ENCODE measurements at regions not wholly inside any gene's neighbourhood (a gene's known extent, or its start where the extent isn't known, plus 50 kb on each side); places are given as distances from the start of the nearest gene placed in this dataset.
"Not testable (repeated sequence)": the region's sequence is repeated elsewhere in the genome, so short reads cannot be mapped to it uniquely, and the experiment has no call there.

DNA sequence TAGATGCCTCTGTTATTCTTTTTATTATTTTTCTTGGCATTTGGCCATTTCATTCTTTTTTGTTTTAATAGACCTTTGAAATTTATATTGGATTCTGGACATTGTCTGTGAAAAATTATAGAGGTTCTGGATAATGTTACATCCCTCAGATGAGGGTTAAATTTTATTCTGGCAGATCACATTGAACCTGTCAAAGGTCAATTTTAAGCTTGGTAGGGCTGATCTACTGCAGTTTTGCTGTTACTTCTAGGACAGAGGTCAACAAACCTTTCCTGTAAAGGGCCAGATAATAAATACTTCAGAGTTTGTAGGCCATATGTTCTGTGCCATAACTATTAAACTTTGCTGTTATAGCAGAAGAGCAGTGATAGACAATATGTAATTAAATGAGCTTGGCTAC lies 318.9 kb upstream of the DPPA4 start:
- no peak for DNase-seq (ENCODE audit: low spot score)

DNA sequence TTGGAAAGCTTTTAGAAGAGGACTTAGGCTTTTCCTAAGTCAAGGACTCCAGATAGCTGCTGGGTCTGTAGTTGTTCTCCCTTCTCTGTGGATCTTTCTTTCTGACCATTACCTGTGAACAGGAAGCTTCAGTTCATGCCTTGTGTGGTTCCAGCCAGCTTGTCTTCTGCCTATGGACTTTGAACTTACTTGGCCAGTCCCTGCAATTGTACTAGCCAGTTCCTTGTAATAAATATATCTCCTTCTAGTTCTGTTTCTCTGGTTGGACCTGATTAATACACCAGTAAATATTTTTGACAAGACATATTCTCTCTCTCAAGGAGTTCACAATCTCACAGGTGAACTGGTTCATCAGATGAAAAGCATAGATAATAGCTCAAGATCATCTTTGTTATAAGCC lies 341.3 kb upstream of the DPPA4 start:
- DNase-seq (ENCODE audit: low spot score): no peak

DNA sequence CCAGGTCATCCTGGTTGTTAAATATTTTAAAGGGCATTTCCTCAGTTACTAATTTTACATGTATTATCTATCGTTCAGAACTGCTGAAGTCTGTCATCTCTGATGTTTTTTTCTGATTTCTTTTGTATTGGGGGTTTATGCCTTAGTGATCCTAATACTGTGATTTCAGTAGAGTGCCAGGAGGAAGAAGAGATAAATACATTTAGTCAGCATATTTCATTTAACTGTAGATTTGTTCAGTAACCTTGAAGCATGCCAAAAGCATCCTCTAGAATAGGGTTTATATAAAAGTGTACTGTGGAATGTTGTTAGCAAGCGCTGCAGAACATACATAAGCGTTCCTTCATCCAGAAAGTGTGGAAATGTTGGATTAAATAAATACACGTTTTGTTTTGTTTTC lies 342.3 kb upstream of the DPPA4 start:
- no peak for DNase-seq (ENCODE audit: low spot score)

DNA sequence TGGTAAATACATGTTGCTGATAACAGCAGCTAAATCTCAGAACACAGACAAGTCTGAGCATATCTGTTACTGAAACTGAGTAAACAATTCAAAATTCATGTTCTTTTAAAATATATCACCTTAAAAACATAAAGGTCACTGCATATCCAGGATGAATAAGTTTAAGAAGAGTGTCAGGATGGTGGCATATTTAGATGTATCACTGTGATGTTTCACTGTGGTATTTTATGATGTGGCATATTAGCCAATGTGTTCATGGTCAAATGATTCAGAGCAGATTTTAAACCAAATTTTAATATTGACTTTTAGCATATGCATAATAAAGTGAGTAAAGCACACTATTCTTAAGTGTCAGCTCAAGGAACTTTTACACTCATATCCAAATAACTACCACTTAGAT lies 346.4 kb upstream of the DPPA4 start:
- no peak for DNase-seq (ENCODE audit: low spot score)

DNA sequence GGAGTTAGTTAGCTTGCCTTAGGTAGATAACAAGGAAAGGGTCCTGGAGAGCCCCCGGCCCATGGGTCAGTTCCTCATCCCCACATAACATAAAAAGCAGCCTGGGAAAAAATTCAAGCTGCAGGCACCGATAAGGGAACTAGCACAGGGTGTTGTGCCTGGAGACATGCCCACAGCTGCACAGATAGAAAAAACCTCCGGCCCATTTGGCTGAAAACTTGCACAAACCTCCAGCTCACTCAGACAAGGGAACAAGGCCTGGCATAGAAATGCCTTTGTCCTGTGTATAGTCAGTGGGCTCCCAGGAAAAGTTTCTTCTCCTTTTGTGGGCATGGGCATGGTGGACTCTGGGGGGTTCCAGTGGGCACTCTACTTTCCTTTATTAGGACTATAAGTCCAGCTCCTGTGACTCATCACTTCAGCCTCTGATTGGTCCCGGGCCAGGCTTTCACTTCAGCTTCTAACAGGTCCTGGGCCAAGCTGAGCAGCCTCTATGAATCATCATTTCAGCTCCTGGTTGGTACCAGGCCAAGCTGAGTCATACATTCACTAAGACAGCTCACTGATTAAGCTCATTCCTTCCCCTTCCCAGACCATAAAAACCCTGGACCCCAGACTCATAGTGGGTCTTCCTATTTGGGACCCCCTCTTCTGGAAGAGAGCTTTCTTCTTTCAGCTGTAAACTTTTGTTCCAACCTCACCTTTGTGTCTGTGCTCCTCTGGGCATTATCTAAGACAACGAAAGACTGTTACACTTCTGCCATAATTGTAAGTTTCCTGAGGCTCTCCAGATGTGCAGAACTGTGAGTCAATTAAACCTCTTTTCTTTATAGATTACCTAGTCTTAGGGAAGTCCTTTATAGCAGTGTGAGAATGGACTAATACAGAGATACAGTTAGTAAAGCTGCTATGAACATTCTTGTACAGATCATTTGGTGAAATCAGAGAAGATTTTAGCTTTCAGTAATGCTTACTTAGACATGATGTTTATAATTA lies 348.0 kb upstream of the DPPA4 start:
- peak; percentile 89 for DNase-seq (ENCODE audit: low spot score)

DNA sequence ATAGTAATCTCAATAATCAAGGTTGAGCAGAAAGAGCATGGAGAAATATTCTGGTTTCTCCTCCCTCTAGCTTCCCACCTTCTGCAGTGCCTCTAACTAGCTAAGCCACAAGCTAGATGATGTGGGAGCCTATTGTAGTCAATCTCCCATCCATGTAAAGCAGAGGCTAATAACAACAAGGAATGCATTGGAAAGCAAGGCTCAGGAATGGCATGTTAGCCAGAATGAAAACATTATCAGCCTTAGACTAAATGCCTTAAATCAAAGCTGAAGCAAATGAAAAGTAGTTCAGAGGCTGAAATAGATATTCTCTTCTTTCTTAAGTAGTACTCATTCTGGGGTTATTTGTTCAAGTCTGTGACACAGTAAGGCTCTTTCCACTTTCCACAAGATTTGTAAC lies 350.3 kb upstream of the DPPA4 start:
- no peak for DNase-seq (ENCODE audit: low spot score)

DNA sequence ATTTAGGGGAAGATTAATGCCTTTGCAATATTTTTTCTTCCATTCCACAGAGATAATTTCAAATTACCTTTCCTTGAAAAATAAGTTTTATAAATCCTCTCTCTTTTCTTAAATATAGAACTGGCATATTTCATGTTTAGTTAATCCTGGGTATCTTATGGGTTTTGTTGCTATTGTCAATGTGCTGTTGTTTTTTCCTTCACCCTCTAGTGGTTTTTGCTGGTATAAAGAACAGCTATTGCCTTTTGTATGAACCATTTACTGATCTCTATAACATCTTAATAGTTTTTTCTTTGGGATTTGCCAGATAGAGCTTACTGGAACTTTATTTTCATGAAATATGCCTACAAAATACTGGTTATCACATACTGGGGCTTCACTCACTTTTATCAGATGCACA lies 359.6 kb upstream of the DPPA4 start:
- DNase-seq (ENCODE audit: low spot score): no peak

DNA sequence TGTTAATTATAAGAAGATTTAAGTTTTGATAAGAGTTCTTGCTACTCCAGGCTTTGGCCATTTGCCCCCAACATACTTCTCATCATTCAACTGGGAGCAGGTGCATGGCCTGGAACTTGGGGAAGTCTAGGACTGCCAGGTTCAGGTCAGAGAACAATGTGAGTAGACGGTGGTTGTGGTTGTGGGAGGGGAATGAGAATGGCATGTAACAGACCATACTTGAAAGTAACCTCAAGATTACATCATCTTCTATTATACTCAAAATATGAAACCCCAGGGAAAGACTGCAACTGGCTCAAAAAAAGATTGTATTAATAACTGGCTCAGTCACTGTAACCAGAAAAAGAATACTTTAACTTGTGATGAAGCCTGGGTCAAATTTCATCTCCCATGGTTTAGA lies 364.9 kb upstream of the DPPA4 start:
- DNase-seq (ENCODE audit: low spot score): peak; percentile 54

DNA sequence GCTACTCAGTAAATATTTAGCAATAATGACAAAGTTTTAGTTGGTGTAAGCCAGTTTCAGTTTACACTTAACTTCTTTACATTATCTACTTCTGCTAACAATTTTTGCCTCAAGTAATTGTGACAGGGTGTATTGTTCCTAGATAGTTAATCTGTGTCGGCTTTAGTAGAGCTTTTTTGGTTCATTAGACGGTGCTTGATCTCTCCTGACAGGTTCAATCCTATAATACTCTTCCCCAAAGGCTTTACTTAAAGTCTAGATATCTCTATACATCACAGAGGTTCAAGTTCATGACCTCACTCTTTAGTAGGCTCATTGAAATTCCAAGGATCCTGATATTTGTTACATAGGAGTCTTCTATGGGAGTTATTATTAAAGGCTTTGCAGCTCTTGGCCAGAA lies 365.6 kb upstream of the DPPA4 start:
- DNase-seq (ENCODE audit: low spot score): no peak

DNA sequence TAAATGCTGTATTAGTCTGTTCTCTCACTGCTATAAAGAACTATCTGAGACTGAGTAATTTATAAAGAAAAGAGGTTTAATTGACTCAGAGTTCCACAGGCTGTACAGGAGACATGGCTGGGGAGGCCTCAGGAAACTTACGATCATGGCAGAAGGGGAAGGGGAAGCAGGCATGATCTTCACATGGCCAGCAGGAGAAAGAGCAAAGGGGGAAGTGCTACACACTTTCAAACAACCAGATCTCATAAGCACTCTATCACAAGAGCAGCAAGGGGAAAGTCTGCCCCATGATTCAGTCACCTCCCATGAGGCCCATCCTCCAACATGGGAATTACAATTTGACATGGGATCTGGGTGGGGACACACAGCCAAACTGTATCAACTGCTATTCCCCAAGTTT lies 367.8 kb upstream of the DPPA4 start:
- not testable (repeated sequence) for DNase-seq (ENCODE audit: low spot score)

DNA sequence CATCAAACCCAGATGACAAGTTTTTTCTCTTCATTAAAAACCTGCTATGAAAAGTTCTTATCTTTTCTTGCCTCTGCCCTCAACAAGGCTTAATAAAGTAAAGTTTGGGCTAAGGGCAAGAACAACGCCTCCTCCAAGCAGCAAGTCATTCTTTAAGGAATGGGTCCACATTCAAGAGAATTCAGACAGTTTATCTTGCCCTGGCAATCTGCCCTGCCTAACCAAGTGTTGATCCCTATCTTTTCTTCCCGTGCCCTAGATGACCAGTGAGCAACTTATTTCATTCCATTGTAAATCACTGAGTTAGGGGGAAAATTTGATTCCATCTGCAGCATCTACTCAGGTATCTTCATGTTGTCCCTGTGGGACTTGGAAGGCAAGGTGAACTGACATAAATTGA lies 370.3 kb upstream of the DPPA4 start:
- no peak for DNase-seq (ENCODE audit: low spot score)

DNA sequence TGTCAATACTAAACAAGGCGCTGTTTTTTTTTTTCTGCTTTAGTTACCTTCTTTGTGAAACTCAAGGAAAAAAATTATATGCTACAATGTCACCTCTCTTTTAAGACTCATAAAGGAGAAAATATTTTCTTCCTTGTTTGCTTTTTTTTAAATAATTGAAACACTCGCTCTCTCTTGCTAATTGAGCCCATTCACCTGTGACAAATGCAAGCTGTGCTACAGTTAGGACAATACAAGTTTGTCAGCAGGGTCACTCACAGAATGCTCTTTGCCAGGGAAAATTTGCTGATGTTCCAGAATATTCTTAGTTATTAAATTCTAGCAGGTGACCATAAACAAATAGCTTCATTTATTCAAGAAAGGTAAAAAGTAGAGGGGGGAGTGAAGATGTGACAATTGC lies 375.9 kb upstream of the DPPA4 start:
- DNase-seq (ENCODE audit: low spot score): no peak

DNA sequence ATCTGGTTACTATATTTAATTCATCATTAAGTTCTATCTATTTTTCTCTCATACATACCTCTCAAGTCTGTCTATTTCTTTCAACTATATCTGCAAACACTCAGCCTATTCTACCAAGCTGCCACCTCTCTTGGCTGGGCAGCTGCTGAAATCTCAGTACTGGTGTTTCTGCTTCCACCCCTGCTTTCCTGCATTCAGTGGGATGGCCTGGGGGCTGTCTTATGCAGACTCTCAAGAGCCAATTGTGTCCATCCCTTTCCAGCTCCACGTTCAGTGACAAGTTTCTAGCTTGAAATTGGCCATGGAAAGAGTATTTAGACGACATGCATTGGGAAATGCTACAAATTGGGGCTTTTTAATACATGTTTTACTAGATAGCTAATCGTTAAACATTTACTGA lies 378.4 kb upstream of the DPPA4 start:
- no peak for DNase-seq (ENCODE audit: low spot score)

DNA sequence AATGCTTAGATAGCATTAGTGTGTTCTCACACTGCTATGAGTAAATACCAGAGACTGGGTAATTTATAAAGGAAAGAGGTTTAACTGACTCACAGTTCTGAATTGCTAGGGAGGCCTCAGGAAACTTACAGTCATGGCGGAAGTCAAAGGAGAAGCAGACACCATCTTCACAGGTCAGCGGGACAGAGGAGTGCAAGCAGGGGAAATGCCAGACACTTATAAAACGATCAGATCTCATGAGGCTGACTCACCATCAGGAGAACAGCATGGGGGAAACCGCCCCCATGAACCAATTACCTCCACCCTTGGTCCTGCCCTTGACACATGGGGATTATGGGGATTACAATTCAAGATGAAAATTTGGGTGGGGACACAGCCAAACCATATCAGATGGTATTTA lies 381.5 kb upstream of the DPPA4 start:
- DNase-seq (ENCODE audit: low spot score): no peak

DNA sequence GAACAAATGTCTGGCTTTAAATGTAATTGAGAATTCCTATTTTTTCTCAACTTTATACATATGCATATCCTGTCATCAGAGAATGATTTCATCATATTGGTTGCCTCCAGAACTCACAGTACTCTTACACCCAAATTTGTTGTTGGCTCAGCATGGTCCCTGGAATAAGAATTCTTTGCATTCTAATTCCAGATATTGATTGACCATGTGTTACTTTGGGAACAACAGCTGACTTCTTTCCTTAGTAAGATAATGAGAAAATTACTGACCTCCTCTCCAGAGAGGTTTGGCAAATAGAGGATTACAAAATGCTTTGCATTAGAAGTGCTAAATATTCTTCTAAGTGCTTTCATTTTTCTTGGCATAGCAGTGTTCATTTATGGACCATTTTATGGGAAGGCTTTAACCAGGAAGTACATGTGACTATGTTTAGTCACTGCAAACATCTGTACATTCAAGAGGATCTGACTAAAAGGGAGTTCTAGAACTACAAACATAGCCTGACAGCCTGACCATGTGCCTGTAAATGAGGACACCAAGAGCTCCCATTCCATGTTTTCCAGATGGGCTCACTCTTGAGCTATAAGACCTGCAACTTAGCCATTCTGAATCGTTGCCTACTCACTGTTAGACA lies 391.6 kb upstream of the DPPA4 start:
- DNase-seq (ENCODE audit: low spot score): no peak

DNA sequence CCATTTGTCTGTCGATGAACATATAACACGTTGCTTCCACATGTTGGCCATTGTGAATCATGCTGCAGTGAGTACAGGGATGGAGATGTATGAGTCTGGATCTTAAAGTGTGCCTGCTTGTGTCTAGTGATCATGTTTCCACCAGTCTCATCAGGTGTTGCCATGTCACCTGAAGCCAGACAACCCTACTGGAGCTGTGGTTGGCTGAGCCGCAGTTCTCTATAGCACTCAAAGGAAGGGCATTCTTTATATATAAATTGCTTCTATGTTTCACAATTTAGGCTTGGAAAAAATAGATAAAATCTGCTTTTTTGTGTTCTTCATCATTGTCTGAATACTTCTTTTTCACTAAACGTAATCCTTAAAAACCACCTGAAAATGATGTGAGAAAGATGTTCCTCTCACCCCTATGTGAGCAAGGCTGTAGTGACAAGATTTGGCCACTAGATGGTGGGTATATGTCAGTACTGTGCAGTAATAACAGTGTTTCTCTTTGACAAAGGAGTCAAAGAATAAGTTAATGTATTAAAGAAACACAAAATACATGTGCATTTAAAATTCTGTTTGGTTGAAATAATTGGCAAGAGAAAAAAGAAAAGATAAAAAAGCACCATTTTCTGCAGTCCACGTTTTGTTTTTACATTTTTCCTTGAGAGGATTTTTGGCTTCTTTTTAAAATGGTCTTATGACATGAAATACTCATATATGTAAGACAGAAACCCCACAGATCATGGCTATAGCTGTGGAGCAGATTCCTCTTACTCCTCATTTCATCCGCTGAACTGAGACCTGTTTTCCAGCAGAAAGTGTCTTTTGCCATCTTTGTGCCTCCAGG lies 394.5 kb upstream of the DPPA4 start:
- DNase-seq (ENCODE audit: low spot score): peak; percentile 49

DNA sequence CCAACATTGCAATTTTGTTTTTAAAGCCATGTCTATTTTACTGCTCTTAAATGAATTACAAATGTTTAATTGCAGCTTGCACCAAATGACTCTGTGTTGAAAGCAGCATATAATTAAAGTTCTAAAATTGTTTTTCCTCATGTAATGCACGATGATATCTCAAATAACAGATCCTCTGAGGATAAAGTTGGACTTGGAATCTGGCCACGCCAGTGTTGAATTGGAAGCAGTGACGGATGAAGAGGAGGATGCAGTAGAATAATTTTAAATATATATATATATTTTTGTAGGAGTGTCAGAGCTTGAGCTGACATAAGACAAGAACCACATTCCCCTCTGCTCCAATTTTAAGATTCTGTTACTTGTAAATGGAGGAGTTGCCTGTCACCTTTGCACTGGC lies 406.6 kb upstream of the DPPA4 start:
- DNase-seq (ENCODE audit: low spot score): no peak

DNA sequence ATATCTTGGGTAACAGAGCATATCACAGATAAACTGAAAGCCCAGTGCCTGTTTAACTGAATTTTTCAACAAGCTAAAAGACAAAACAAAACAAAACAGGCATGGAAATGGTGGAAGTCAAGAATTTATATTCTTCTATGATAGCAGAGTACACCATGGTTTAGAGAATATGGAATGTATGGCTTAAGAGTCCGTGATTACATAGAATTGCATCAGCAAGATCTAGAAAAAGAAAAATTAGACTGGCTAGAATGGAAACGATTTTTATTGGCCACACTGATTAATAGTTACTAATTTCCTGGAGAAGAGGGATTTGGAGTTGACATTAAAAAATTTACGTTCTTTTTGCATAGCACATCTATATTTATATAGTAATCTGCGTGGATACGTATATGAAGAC lies 435.2 kb upstream of the DPPA4 start:
- DNase-seq (ENCODE audit: low spot score): no peak

DNA sequence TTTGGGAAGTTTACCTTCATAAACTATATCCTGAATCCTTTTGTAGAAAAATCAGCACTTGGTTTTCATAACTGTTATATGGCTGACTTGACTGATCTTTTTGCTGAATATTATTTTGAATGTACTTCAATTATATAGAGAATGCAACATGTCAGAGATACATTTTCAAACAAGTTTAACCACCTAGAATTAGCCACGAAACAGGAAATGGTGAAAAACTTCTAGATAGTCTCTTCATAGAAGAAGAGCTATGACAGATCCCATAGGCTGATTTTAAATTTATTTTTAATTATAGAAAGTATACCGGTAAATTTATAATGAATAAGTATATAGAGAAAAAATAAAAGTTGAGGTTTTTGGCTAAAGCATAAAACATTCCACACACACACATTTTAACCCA lies 436.8 kb upstream of the DPPA4 start:
- no peak for DNase-seq (ENCODE audit: low spot score)

DNA sequence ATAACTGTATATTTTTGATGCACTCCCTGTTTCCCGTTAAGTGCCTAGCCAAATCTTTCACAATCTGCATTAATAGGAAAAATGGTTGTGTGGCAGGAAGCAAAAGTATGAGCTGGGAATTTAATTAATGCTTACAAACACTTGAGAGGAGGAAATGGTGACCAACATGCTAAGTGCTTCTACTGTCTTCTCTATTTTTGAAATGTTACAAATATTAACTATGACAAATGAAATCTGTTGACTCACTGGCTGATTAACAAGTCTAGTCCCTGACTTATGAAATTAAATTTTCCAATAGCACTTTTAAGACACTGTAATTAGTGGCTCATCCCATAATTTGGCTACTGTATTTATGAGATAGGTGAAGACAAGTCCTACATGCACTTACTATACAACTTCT lies 446.9 kb upstream of the DPPA4 start:
- DNase-seq (ENCODE audit: low spot score): no peak

DNA sequence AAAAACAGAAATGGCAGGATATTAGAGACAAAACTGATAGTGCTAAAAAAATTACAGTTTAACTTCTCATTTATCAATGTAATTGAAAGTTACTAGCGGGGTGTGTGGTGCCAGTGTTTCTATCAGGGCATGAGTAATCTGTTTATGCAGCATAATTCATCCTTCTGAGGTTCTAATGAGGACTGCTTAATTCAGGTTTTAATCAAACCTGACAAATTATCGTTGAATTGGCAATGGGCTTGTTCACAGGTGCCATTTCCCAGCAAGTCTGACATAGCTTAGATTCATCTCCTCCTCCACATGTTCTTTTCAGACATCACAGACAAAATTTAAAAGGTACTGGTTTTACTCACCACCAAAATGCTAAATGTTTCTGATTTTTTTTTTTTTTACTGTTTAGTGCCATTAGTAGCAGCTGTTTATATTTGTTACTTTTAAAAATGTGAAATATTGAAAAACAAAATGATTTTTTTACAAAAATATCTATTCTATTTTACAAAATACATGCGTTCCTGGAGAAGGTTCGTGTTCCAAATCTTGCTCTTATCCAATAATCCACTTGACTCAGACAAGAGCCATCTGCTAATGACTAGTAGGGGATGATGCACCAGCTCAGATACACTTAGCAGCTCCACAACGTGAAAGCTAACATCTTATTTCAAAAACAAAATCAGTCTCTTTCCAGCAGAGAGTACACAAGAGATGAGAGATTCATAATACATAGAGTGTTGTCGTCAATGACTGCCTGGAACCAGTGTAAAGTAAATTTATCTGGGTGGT lies 447.7 kb upstream of the DPPA4 start:
- no peak for DNase-seq (ENCODE audit: low spot score)

DNA sequence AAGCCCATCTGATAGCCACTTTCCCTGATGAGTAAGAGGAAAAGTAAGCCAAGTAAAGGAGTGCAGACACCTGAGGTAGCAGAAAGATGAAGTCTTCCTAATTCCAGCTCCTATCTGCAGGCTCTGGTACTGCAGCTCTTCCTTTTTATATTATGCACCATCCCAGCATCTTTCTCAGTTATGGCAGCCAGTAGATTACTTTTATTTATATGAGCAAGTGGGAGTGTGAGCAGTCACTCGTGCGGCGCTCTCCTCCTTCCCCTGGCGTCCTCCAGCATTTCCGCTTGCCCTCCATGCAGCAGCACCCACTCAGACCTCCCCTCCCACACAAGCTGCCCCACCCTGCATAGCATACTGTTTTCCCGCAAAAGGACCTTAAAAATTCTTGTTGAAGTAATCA lies 465.9 kb upstream of the DPPA4 start:
- no peak for DNase-seq (ENCODE audit: low spot score)
